Ascending aorta (tissue), 2 donors: ENCODE measurements at regions not wholly inside any gene's neighbourhood (a gene's known extent, or its start where the extent isn't known, plus 50 kb on each side); places are given as distances from the start of the nearest gene placed in this dataset.

Experiments
- DNase-seq, 2 donors: peaks; one replicate each; pipeline ENCODE4 v3.0.0-alpha.2; 2019; ENCODE audit warnings: low spot score in 2 of 2
- H3K27ac ChIP-seq, 2 donors: fragments of 200-600 bp; sonication (generic); one replicate each; pipeline ENCODE4 v1.5.1; 2016 to 2017; ENCODE audit warnings: mild to moderate bottlenecking in 1 of 2
- H3K27me3 ChIP-seq: fragments of 200-600 bp; sonication (generic); one replicate; pipeline ENCODE4 v1.5.1; 2017
- H3K36me3 ChIP-seq, 2 donors: fragments of 200-600 bp; sonication (generic); one replicate each; pipeline ENCODE4 v1.5.1; 2016
- H3K4me1 ChIP-seq, 2 donors: fragments of 200-600 bp; sonication (generic); one replicate each; pipeline ENCODE4 v1.5.1; 2016 to 2017; ENCODE audit warnings: mild to moderate bottlenecking in 1 of 2
- H3K4me3 ChIP-seq, 2 donors: fragments of 200-600 bp; sonication (generic); one replicate each; pipeline ENCODE4 v1.5.1; 2016 to 2017; ENCODE audit warnings: mild to moderate bottlenecking in 1 of 2
- H3K9me3 ChIP-seq, 2 donors: fragments of 200-600 bp; sonication (generic); one replicate each; pipeline ENCODE4 v1.5.1; 2016
- intact Hi-C: fragments of 100-400 bp; cut with DNase I; formaldehyde crosslinking; loops from one replicate; pipeline ENCODE4 v1.15.1; 2023
- TF ChIP-seq, protein P1 (sequence below), 3 experiments: fragments of 200-600 bp in 2 of 3; fragments of 450-650 bp in 1 of 3; sonication (generic) in 2 of 3; IDR thresholded peaks; one replicate each; pipeline ENCODE4 v1.5.1; 2016 to 2019; ENCODE audit warnings: antibody characterized with exemption in 3 of 3, mild to moderate bottlenecking in 1 of 3, moderate library complexity in 1 of 3

- Histone ChIP-seq H3K4me3 (no peak overlapping the region), H3K4me1 (no peaks in the 10 kb centered on the region), H3K9me3 (no peaks in the 10 kb centered on the region), H3K27me3 (no peaks in the 10 kb centered on the region), H3K27ac (no peak overlapping the region), H3K36me3 (no peaks in the 10 kb centered on the region)
- DNase-seq, result no peak
- intact Hi-C loops, result no loop called here
- TF ChIP-seq, protein P1, sequence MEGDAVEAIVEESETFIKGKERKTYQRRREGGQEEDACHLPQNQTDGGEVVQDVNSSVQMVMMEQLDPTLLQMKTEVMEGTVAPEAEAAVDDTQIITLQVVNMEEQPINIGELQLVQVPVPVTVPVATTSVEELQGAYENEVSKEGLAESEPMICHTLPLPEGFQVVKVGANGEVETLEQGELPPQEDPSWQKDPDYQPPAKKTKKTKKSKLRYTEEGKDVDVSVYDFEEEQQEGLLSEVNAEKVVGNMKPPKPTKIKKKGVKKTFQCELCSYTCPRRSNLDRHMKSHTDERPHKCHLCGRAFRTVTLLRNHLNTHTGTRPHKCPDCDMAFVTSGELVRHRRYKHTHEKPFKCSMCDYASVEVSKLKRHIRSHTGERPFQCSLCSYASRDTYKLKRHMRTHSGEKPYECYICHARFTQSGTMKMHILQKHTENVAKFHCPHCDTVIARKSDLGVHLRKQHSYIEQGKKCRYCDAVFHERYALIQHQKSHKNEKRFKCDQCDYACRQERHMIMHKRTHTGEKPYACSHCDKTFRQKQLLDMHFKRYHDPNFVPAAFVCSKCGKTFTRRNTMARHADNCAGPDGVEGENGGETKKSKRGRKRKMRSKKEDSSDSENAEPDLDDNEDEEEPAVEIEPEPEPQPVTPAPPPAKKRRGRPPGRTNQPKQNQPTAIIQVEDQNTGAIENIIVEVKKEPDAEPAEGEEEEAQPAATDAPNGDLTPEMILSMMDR (IDR thresholded peaks at IDR 0.05), result no peak
Observed at GRCh38 chr22:49476176-49476575, 351.5 kb downstream of the BRD1 start.

DNA sequence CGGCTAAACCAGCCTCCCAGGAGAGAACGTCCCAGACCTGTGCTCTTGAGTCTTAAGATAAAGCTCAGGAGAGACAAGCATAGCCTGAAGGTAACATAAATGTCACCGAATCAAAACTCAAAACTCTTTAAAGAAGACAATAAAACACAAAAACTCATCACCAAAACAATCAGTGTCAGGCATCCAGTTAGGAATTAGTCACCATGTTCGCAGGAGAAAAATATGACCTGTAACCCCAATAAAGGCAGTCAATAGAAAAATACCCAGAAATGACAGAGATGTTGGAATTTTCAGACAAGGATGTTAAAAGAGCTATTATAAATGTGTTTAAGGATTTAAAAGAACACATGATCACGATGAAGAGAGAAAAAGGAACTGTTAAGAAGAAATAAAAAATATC, 352.4 kb downstream of the BRD1 start:
- Histone ChIP-seq H3K36me3 (no peaks in the 10 kb centered on the region), H3K4me3 (no peak overlapping the region), H3K27ac (no peak overlapping the region), H3K4me1 (no peaks in the 10 kb centered on the region), H3K9me3 (no peaks in the 10 kb centered on the region), H3K27me3 (no peaks in the 10 kb centered on the region)
- intact Hi-C loops, result no loop called here
- TF ChIP-seq, protein P1 (IDR thresholded peaks at IDR 0.05), result no peak
- no peak for DNase-seq

DNA sequence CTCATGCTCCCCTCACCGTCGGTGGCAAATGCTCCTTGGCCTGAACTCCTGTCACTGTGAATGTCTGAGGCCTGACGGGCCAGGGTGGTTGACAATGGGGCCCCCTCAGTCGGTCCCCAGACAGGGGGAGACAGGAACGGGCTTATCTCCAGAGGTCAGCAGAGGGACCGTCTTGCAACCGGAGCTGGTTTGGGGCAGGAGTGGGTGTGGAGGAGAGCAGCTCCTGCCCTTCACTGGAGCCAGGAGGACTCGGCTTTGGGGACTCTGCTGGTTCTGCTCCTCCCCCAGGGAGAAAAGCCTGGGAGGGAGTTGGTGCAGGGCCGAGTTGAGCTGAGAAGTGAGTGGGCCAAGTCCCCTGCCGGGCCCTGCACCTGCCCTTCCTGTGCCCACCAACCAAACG, 354.4 kb downstream of the BRD1 start:
- intact Hi-C loops, result no loop called here
- TF ChIP-seq, protein P1 (IDR thresholded peaks at IDR 0.05), result no peak

DNA sequence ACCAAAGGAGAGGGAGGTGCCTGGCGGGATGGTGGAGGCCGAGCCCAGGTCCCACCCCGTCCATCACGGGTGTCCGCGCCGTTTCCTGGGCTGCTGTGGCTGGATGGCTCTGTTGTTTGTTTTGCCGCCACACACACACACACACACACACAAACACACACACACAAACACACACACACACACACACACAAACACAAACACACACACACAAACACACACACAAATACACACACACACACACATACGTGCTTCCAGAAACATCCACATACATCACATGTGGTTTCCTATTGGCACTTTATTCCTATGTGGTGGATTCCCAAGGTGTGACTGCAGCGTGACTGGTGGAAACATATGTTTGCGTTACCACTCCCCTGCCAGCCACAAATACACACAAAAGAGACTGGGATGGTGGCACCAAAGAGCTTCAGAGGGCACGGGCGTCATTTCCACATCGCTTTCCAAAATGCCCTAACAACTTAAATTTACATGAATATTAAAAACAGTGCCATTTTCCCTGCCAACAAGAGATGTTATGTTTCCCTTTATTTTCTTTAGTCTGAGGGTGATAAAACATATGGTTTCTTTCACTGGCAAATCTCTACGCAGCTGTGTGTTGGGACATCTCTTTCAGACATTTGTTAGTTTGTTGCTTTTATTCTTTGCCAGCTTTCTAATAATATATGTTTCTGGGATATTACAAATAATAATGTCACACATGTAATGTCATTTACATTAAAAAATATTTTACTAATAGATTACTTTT, 356.8 kb downstream of the BRD1 start:
- Histone ChIP-seq H3K4me1 (no peaks in the 10 kb centered on the region), H3K36me3 (no peaks in the 10 kb centered on the region), H3K27me3 (no peaks in the 10 kb centered on the region), H3K4me3 (no peak overlapping the region), H3K27ac (no peak overlapping the region), H3K9me3 (no peaks in the 10 kb centered on the region)
- intact Hi-C loops, result no loop called here
- DNase-seq, result no peak
- TF ChIP-seq, protein P1 (IDR thresholded peaks at IDR 0.05), result no peak

More for the DNA sequence above, 354.4 kb downstream of the BRD1 start:
- no peak overlapping the region for H3K4me3 ChIP-seq
- H3K27ac ChIP-seq, result no peak overlapping the region
- H3K9me3 ChIP-seq, result no peaks in the 10 kb centered on the region
- no peaks in the 10 kb centered on the region for H3K36me3 ChIP-seq
- H3K4me1 ChIP-seq, result no peaks in the 10 kb centered on the region
- H3K27me3 ChIP-seq, result no peaks in the 10 kb centered on the region
- no peak for DNase-seq

DNA sequence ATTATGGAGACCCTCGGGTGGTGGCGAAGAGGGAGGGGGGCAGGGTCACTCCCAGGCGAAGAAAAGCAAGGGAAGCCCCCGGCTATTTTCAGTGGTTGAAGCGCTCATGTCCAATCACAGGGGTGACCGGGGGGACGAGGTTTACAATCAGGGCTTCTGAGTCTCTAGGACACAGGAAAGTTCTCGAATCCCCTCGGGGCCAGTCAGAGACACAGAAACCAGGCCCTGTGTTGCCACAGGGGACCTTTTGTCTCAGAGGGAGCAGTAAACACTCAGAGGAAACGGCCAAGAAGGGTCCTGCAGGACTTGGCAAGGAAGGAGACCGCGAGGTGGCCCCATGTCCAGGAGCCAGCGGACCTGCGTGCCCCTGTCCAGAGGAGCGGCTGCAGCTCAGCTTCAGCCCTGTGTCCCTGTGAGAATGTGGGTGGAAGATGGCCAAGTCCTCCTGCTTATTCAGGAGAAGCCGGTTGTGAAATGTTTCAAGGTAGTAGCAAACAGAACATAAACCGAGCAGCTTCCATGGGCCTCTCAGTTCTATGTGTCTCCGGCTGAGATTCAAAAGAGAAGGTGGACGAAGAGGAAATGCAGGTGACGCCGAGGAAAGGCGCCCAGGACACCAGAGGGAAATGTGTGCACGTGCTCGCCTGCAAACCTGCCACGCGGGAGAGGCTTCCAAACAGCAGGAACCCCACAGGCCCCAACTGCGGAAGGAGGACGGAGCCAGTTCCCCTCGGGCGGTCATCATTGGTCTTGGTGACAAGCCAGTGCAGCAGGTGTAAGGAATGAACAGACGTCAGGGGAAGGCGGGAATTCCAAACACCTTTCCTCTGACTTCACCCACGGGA, 357.6 kb downstream of the BRD1 start:
- Histone ChIP-seq H3K36me3 (no peaks in the 10 kb centered on the region), H3K27me3 (no peaks in the 10 kb centered on the region), H3K9me3 (no peaks in the 10 kb centered on the region), H3K27ac (no peak overlapping the region), H3K4me1 (no peaks in the 10 kb centered on the region), H3K4me3 (no peak overlapping the region)
- intact Hi-C loops, result no loop called here
- no peak for DNase-seq
- TF ChIP-seq, protein P1 (IDR thresholded peaks at IDR 0.05), result no peak
